Loucy (cell line): ENCODE measurements at regions not wholly inside any gene's neighbourhood (a gene's known extent, or its start where the extent isn't known, plus 50 kb on each side); places are given as distances from the start of the nearest gene placed in this dataset.

ENCODE experiments used
- EZH2phosphoT487 ChIP-seq: fragments of 200-600 bp; IDR thresholded peaks from 2 replicates; pipeline ENCODE4 v1.6.1; 2018; ENCODE audit warnings: antibody characterized with exemption, mild to moderate bottlenecking, moderate library complexity, borderline replicate concordance
- TF ChIP-seq, protein P1 (sequence below): fragments of 200-600 bp; sonication (generic); conservative IDR thresholded peaks from 2 replicates; pipeline ENCODE4 v1.5.1; 2014; ENCODE audit warnings: mild to moderate bottlenecking, antibody characterized with exemption, low read length

DNA sequence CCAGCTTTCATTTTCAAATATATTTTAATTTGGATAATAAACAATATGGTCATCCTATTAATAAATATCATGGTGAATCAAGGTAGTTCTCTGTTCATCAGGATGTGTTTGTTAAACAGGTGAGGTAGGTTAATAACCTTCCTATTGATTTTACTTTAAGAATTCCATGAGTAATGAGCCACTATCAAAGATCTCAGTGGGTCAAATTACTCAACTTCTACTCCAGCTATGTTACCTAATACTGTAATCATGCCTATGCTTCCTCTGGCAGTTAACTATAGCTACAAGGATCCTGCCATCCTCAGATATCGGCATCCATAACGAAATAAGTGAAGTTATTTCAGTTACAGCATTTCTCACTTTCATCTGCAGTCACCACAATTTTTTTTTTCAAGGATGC lies 289.6 kb upstream of the SLC8A1 start:
- TF ChIP-seq, protein P1, sequence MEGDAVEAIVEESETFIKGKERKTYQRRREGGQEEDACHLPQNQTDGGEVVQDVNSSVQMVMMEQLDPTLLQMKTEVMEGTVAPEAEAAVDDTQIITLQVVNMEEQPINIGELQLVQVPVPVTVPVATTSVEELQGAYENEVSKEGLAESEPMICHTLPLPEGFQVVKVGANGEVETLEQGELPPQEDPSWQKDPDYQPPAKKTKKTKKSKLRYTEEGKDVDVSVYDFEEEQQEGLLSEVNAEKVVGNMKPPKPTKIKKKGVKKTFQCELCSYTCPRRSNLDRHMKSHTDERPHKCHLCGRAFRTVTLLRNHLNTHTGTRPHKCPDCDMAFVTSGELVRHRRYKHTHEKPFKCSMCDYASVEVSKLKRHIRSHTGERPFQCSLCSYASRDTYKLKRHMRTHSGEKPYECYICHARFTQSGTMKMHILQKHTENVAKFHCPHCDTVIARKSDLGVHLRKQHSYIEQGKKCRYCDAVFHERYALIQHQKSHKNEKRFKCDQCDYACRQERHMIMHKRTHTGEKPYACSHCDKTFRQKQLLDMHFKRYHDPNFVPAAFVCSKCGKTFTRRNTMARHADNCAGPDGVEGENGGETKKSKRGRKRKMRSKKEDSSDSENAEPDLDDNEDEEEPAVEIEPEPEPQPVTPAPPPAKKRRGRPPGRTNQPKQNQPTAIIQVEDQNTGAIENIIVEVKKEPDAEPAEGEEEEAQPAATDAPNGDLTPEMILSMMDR: no peak
- TF ChIP-seq EZH2phosphoT487: no peak
